GM21528 (cell line): ENCODE measurements at regions not wholly inside any gene's neighbourhood (a gene's known extent, or its start where the extent isn't known, plus 50 kb on each side); places are given as distances from the start of the nearest gene placed in this dataset.
"Not testable (repeated sequence)": the region's sequence is repeated elsewhere in the genome, so short reads cannot be mapped to it uniquely, and the experiment has no call there.

ENCODE experiments used
- ATAC-seq: cut with Tn5 transposase; IDR thresholded peaks from one replicate; pipeline ENCODE4 v1.9.1; 2021; ENCODE audit warnings: mild to moderate bottlenecking, moderate library complexity; ENCODE audit not compliant: unreplicated experiment, low FRiP score

DNA sequence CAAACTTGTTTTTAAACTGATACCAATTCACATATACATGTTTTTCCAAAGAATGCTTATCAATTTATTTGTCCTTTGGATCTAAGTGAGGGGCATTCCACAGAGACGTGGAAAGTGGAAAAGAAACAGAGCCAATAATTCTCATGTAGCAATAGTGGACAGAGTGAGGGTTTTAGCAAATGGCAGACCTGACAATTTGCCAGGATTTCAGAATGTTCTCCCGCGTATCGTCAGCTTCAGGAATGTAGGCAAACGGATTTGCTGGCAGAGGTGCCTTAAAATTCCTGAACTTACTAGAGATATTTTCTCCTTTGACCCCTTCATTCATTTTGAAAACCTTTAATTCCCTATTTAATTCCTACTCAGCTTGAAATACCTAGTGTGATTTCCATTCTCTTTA lies 193.4 kb upstream of the CPHXL start:
- no peak for ATAC-seq

DNA sequence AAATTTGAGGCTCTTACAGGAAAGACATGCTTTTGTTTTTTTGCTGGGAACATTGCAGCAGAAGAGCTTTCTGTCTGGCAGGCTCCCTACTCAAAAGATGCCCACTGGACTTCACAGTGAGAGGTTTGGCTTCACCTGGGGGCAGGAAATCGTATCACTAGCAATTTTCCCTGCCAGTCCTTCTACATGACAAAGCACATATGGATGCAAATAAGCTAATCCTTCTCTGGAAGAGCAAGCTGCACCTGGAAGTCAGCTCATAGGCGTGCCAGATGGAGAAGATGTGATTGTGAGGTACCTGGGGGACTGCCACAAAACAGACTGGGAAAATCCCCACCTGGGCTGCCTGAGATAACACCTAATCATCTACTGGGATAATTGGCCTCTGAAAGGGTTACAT lies 195.0 kb upstream of the CPHXL start:
- ATAC-seq, result no peak

DNA sequence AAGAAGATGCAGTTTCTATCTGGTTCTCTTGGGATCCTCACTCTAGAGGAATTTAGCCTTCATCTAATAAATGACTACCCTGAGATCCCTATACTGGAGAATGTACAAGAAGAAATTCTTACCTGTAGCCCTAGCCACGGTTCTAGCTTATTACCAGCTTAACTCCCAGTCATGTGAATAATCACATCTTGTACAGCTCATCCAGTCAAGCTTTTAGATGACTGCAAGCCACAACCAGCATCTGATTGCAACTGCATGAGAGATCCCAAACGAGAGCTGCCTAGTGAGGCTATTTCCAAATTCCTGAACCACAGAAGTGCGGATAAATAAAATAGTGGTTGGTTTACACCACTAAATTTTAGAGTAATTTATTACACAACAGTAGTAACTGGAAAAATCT lies 196.0 kb upstream of the CPHXL start:
- ATAC-seq, result no peak

DNA sequence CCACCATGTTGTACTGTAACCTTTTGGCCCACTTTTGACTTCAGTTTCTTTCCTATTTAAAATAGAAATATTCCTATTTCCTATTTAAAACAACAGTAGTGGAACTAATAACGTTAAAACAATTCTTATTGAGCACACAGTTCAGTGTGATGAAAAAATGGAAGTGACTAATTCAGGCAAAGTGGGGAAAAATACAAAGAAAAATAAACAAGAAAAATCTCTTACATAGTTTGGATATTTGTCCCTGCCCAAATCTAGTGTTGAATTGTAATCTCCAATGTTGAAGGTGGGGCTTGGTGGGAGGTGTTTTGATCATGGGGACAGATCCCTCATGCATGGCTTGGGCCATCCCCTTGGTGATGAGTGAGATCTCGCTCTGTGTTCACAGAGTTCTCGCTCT lies 198.1 kb upstream of the CPHXL start:
- no peak for ATAC-seq

DNA sequence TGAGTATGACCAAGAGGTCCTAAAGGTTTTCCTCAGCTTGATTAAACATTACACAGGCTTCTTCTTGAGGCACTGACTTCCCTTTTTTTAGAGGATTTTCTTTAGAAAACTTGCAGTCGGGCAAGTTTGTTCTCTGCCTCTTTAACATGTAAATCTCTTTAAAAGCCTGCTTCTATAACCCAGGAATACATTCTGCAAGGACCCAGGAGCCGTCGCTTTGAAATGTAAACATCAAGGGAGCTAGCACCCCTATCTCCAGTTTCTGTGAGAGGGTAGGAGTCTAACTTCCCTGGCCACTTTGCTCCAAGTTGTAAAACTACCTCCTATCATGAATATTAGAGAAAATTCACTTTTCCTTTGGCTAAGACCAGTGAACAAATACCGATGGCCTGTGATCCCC lies 201.5 kb upstream of the CPHXL start:
- ATAC-seq, result no peak

DNA sequence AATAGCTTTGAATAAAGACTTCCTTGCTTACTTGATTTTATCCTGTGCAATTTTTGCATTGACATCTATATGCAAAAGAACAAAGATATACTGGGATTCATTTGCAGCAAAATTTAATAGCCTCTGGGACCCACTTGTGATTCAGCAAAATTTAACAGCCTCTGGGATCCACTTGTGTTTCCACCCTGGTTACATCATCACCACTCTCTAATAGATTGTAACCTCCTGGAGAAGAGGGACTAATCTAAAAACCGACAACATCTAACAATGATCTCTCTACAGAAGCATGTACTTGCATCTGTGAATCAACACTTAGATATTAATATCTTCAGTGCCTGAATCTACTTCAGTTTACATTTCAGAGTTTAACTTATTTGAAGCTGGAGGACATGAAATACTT lies 202.0 kb upstream of the CPHXL start:
- no peak for ATAC-seq

DNA sequence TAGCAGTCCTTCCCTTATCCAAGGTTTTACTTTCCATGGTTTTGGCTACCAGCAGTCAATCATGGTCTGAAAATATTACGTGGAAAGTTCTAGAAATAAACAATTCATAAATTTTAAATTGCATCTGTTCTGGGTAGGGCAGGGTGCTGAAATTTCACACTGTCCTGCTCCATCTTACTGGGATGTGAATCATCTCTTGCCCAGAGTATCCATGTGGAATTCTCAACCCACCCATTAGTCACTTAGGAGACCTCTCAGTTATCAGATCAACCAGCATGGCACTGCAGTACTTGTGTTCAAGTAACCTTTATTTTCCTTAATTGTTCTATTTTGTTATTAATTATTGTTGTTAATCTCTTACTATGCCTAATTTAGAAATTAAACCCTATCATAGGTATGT lies 202.8 kb upstream of the CPHXL start:
- no peak for ATAC-seq

DNA sequence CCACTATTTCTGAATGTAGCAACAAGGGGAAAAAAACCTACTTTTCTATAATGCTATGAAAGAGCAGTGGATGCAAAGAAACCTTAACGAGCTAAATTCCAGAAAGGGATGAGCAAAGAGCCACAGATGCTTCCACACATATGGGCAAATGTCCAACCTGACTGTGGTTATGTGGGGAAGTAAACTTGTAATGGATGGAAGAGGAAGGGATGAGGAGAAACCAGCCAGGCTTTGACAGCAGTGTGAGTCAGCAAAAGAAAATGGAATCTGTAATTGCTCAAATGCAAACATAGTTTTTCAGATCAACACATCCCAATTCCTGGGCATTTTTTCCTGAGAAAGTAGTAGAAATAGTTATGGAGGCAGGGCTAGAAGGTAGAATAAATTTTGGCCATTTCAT lies 204.8 kb upstream of the CPHXL start:
- no peak for ATAC-seq

DNA sequence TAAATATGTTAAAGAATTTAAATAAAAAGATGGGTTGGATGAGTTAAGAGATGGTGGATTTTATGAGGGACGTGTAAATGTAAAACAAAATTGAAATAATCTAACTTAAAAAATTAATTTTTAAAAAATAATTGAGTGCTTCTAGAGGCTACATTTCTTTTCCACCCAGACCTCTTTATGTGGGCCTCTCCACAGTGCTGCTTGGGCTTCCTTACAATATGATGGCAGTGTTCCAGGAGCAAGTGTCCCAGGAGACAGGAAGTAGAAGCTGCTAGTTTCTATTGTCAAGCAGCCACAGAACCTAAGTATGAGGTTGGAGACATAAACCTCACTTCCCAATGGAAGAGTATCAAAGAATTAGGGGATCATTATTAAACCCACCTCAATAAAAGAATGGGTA lies 205.7 kb upstream of the CPHXL start:
- ATAC-seq, result no peak

DNA sequence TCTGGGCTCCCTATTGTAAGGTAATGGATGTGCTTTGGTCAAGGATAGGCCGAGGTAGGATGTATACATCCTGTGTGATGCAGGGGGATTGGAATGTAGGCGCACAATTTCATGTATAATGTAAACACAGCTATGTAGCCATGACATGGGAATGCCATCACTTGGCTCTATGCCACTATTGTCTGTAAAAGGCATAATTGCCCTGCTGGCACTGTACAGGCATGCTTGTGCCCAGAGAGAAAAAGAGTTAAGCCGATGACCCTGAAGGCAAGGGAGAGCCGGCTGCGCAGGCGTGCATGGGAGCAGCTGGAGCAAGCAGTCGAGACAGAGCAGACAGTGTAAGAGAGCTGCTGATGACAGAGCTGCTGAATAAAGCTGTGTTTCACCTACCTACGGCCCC lies 212.5 kb upstream of the CPHXL start:
- no peak for ATAC-seq

DNA sequence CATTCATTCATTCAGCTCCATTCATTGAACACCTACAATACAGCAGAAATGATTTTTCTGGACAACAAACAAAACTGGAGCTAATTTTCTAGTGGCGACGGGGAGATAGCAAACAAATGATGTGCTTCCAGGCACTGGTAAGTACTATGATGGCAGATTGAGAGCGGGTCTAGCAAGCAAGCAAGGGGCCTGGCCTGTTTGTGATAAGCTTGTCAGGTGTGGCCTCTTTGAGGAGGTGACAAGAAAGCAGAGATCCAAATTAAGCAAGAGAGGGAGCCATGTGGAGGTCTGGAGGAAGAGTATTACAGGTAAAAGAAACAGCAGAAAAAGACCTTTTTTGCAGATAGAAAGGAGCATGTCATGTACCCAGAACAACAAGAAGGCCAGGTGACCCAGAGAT lies 216.1 kb upstream of the CPHXL start:
- no peak for ATAC-seq

DNA sequence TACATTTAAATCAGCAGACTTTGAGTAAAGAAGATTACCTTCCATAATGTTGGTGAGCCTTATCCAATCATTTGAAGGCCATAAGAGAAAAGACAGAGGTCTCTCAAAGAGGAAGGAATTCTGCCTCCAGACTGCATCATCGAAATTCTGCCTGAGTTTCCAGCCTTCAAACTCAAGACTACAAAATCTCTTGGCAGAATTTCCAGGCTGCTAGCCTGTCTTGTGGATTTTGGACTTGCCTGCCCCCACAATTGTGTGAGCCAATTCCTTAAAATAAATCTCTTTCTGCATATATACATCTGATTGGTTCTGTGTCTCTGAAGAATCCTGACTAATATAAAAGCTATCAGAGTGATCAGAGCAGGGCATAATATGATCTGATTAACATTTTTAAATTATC lies 216.6 kb upstream of the CPHXL start:
- no peak for ATAC-seq

DNA sequence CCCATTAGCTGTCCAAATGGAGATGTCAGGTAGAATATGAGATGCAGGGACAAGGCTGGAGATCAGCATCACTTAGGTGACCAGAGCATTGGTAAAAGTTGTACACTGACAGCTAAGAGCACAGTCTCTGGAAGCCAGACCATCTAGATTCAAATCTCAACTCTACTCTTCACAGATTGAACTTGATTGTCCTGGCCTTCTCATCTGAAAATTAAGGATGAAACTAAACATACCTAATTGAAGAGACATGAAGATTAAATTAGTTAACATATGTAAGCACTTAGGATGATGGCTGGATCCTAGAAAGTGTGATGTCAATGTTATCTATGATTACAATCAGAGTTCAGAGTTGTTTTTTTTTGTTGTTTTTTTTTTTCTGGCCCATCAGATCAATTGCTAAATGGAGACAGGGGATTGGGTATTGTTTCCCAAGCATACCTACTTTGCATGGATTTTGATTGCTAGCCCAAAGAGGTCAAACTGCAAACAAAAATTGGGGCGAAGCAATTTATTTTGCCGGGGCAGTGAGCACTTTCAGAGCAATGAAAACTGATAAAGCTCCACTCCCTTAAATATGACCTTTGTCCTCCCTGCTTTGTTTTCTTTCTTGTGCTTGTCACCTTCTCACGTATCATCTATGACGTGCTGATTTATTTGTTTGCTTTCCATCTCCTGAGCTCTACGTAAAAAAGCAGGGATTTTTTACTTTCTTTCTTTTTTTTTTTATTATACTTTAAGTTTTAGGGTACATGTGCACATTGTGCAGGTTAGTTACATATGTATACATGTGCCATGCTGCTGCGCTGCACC lies 217.6 kb upstream of the CPHXL start:
- no peak for ATAC-seq

DNA sequence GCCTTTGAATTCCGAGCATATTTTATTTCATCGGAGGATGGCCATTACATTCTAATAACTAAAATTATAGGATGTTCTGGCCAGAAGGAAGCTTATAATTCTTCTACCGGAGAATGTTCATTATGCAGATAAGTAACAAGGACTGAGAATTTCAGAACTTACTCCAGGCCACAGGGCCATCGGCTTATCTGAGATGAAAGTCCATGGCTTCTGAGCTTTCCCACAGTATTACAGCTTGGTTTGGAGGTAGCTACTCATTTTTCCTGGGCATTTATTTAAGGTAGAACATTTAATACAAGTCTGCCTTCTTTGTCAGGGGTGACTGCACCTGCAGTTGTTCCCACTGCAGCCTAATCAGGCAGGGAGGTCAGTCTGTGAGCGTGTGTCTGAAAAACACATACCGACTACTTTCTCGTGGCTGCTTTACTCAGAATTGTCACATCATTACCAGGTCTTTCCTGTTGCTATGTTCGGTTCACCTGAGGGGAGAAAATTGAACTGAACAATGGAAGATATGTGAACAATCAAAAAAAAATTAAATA lies 219.7 kb upstream of the CPHXL start:
- no peak for ATAC-seq

DNA sequence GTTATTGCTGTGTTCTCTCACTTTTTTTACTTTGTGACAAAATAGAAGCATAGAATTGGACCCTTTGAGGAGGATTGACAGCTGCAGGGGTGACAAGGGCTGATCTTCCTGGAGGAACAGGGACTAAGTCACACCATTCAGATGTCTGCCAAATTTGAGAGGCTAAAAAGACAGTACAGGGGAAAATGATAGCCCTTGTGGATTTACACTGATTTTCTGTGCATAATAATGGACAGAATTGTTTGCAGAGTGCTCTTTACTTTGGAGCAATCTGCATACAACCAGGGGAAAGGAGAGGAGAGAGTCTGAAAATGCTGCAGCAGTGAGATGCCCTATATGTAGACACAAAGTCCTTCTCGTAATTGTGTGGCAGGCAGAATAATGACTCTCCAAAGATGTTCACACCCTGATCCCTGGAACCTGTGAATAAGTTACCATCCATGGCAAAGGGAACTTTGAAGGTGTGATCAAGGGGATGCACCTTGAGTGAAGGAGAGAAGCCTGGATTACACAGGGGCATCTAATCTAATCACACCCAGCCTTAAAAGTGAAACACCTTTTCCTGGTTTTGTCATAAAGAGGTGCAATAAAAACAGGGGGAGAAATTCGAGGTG lies 221.4 kb upstream of the CPHXL start:
- ATAC-seq, result no peak

DNA sequence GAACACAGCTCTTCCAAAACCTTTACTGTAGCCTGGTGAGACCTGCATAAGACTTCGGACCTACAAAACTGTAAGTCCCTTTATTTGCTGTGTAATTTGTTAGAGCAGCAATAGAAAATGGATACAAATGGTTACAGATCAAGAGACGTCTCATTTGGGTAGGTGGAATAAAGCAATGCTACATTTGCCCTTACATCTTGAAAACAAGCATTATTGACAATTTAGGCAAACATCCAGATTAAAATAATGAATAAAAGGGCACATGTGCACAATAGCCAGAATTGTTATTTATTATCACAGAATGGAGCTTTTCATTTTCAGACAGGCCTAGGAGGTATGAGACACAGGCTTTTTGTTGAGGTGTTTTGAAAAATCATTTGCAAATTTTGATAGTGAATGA lies 222.2 kb upstream of the CPHXL start:
- no peak for ATAC-seq

DNA sequence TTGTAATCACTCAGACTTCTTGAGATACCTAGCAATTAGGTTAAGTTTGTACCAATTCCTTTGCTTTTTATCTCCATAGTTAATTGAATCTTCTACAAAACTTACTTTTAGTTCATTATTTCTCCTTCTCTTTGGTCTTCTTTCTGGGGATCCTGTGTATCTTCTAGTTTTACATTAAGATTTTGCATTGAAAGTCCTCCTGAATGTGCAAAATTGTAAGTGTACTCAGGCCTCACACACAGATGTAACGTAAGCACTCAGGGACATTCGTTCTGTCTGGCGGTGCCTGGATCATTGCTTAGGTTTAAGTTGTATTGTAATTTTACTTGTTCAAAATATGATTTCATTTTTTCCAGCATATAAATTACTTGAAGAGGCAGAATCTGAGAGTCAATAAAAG lies 222.6 kb upstream of the CPHXL start:
- no peak for ATAC-seq

DNA sequence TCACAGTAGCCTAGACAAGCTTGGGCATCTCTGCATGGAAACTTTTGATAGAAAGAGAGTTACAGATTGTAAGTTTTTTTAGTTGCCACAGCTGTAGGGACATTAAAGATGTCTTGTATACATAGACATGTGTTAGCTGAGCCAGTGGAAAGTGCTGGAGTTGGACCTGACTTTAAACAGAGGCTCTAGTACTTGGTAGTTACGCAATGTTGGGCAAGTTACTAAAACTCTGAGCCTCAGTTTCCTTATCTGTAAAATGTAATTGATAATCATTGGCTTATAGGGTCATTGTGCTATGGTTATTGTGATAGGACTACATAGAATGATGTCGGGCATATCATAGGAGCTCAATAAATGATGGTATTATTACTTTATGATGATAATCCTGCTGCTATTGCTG lies 225.8 kb upstream of the CPHXL start:
- no peak for ATAC-seq

DNA sequence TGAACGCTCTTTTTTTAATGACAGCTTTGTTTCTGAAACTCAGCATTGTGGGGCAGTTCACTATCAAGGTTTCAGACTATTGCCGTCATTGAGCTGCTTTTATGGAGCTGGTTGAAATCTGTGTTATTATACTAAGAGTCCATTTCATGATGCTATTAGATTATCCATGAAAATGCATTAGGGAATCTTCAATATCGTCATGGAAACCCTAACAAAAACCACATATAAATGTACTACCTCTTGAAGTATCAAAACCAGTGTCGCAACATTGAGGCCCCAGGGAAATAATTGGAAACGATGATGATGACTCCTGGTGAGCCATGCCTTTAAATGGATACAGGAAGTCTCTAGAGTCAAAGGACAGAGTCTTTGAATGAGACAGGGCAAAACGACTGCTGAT lies 231.6 kb upstream of the CPHXL start:
- ATAC-seq, result no peak

DNA sequence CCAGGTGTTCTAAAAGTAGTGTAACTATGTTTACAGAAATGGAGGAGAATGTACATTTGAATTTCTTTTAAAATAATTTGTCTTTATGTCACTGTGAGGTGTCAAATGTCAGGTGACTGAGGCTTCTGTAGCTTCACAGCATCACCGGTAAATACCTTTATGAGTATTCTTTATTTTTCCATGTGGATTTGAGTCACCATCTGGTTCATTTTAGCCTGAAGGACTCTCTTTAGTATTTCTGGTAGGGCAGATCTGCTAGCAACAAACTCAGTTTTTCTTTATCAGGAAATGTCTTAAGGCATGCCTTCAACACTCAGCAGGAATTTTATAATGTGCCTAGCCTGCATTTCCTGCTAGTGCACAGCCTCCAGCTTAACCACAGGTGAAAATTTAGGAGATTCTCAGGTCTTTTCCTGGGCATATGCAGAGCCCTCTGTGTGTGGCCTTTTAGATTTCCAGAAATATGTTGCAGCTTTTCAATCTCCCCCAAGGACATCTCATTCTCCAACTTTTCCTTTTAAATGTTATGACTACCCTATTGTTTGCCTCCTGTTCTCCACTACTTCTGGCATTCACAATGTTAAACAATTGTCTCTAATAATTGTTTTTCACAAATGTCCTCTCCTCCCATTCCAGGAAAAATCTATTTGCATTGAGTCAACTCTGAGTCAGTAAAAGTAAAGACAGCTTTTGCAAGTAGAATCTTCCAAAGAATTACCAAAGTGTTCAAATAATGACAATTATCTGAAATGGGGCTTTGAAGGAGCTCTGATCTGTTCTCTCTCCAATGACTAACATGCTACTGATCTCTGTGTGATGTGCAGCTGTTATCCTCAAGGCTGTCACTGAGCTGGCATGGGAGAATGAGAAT lies 239.4 kb upstream of the CPHXL start:
- no peak for ATAC-seq

DNA sequence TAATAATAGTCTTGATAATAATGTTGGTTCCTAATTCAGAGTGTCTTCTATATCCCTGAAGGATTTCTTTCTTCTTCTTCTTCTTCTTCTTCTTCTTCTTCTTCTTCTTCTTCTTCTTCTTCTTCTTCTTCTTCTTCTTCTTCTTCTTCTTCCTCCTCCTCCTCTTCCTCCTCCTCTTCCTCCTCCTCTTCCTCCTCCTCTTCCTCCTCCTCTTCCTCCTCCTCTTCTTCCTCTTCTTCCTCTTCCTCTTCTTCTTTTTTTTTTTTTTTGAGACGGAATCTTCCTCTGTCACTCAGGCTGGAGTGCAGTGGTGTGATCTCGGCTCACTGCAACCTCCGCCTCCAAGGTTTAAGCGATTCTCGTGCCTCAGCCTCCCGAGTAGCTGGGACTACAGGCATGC lies 242.8 kb upstream of the CPHXL start:
- not testable (repeated sequence) for ATAC-seq
